ENCODE measurements at regions not wholly inside any gene's neighbourhood (a gene's known extent, or its start where the extent isn't known, plus 50 kb on each side); places are given as distances from the start of the nearest gene placed in this dataset.

DNA sequence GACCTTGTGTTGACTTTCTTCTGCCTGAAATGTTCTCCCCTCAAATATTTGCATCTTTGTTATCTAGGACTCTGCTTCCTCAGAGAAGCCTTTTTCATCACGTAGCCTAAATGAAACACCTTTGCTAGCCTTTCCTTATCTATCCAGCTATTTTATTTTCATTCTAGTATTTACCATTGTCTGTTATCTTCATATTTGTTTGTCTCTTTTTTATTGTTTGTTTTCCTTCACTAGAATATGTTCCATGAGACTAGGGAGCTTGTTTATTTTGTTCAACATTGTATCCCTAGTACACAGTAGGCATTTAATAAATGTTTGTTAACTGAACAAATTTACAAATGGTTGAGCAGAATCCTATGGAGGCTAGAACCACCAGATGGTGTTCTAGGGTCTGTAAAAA lies 178.0 kb downstream of the NPR3 start:
- H3K36me3 ChIP-seq (ENCODE audit: control insufficient read depth in 2 of 2, extremely low read depth in 1 of 2, insufficient read depth in 2 of 2, low read length in 2 of 2), result no peaks in the 10 kb centered on the region
- no peak overlapping the region for H3K27ac ChIP-seq (ENCODE audit: insufficient read depth, low read depth, low read length)
- no peak for TF ChIP-seq JUN (IDR thresholded peaks at IDR 0.05; ENCODE audit: borderline replicate concordance, insufficient read depth, insufficient read length, low read depth)
- TF ChIP-seq POLR2A (IDR thresholded peaks at IDR 0.05; ENCODE audit: low read depth, low read length), result no peak
- no peak for TF ChIP-seq MYC (IDR thresholded peaks at IDR 0.05; ENCODE audit: low read depth, low read length)
- TF ChIP-seq FOS (IDR thresholded peaks at IDR 0.05; ENCODE audit: borderline replicate concordance, insufficient read depth, low read length), result no peak
- no peak for TF ChIP-seq GATA2 (IDR thresholded peaks at IDR 0.05; ENCODE audit: insufficient read depth, insufficient read length, low read depth, low read length)
- TF ChIP-seq CTCF (IDR thresholded peaks at IDR 0.05; ENCODE audit: extremely low read depth in 1 of 2, insufficient read depth in 1 of 2, low read depth in 1 of 2, low read length in 2 of 2), result no peak
- TF ChIP-seq, protein P1, sequence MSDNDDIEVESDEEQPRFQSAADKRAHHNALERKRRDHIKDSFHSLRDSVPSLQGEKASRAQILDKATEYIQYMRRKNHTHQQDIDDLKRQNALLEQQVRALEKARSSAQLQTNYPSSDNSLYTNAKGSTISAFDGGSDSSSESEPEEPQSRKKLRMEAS (IDR thresholded peaks at IDR 0.05; ENCODE audit: insufficient read depth, insufficient read length), result no peak
- TF ChIP-seq POLR2AphosphoS5 (IDR thresholded peaks at IDR 0.05; ENCODE audit: insufficient read depth, low read depth, low read length), result no peak
- TF ChIP-seq EZH2 (IDR thresholded peaks at IDR 0.05; ENCODE audit: borderline replicate concordance, low read depth, low read length, severe bottlenecking), result no peak
- no peaks in the 10 kb centered on the region for H3K9me1 ChIP-seq (replicated peaks; ENCODE audit: control insufficient read depth, extremely low read depth, insufficient read depth, low read length)
- no peak overlapping the region for H3K4me2 ChIP-seq (ENCODE audit: insufficient read depth, low read length)
- H3K9me3 ChIP-seq (replicated peaks; ENCODE audit: control insufficient read depth, insufficient read depth, low read length), result no peaks in the 10 kb centered on the region
- H3K79me2 ChIP-seq (ENCODE audit: control insufficient read depth, insufficient read depth, low read length), result no peaks in the 10 kb centered on the region
- H3K4me1 ChIP-seq (ENCODE audit: control insufficient read depth, extremely low read depth, insufficient read depth, low read length), result no peaks in the 10 kb centered on the region
- ChIA-PET POLR2A (no interaction called here), CTCF (no interaction called here)
- no peak overlapping the region for H3K9ac ChIP-seq (replicated peaks; ENCODE audit: extremely low read depth, insufficient read depth, low read length)
- dilution Hi-C loops (cut with MboI; ENCODE audit: extremely low pct_ligation_motif_present, low sequenced_read_pairs), result no loop called here
- H3K4me3 ChIP-seq (replicated peaks in 1 of 3; ENCODE audit: insufficient read depth in 1 of 3, low read depth in 1 of 3, low read length in 3 of 3), result no peak overlapping the region
- H4K20me1 ChIP-seq (replicated peaks; ENCODE audit: control insufficient read depth, extremely low read depth, insufficient read depth, low read length), result no peaks in the 10 kb centered on the region
- DNase-seq (ENCODE audit: low read depth, low spot score), result no peak
- intact Hi-C loops (cut with micrococcal nuclease), result no loop called here
- no peaks in the 10 kb centered on the region for H3K27me3 ChIP-seq (ENCODE audit: control insufficient read depth in 2 of 2, insufficient read depth in 2 of 2, low read length in 2 of 2)
- no peak for FAIRE-seq
- H2AFZ ChIP-seq (ENCODE audit: low read depth, low read length), result no peak overlapping the region
- BruUV-seq (replicated peaks), result no TSS peak

All from endothelial cell of umbilical vein (primary cell).